ENCODE measurements at regions not wholly inside any gene's neighbourhood (a gene's known extent, or its start where the extent isn't known, plus 50 kb on each side); places are given as distances from the start of the nearest gene placed in this dataset.

- no peak for TF ChIP-seq MYC (IDR thresholded peaks at IDR 0.05; ENCODE audit: low read depth, low read length)
- TF ChIP-seq MAX (IDR thresholded peaks at IDR 0.05; ENCODE audit: low read depth, low read length) = no peak
- no peak for TF ChIP-seq POLR2A (IDR thresholded peaks at IDR 0.05; ENCODE audit: extremely low read depth, insufficient read length)
- TF ChIP-seq CTCF (IDR thresholded peaks at IDR 0.05; ENCODE audit: low read depth, low read length) = no peak
- H3K4me3 ChIP-seq (ENCODE audit: low read depth, low read length) = no peak overlapping the region
- DNase-seq (ENCODE audit: low read depth) = no peak
These were observed 121.0 kb upstream of the IRX3 start for GRCh38 chr16:54407596-54407995.

GRCh38 chr16:54405478-54405877 is 118.9 kb upstream of the IRX3 start:
- H3K4me3 ChIP-seq (ENCODE audit: low read depth, low read length) = no peak overlapping the region
- no peak for DNase-seq (ENCODE audit: low read depth)
- TF ChIP-seq MAX (IDR thresholded peaks at IDR 0.05; ENCODE audit: low read depth, low read length) = no peak
- TF ChIP-seq MYC (IDR thresholded peaks at IDR 0.05; ENCODE audit: low read depth, low read length) = no peak
- no peak for TF ChIP-seq CTCF (IDR thresholded peaks at IDR 0.05; ENCODE audit: low read depth, low read length)
- TF ChIP-seq POLR2A (IDR thresholded peaks at IDR 0.05; ENCODE audit: extremely low read depth, insufficient read length) = no peak

- TF ChIP-seq CTCF (IDR thresholded peaks at IDR 0.05; ENCODE audit: low read depth, low read length) (no peak), MAX (IDR thresholded peaks at IDR 0.05; ENCODE audit: low read depth, low read length) (no peak), MYC (IDR thresholded peaks at IDR 0.05; ENCODE audit: low read depth, low read length) (no peak), POLR2A (IDR thresholded peaks at IDR 0.05; ENCODE audit: extremely low read depth, insufficient read length) (no peak)
- no peak for DNase-seq (ENCODE audit: low read depth)
- H3K4me3 ChIP-seq (ENCODE audit: low read depth, low read length) = no peak overlapping the region
These were observed 117.0 kb upstream of the IRX3 start for GRCh38 chr16:54403580-54403979.

- DNase-seq (ENCODE audit: low read depth) = no peak
- TF ChIP-seq POLR2A (IDR thresholded peaks at IDR 0.05; ENCODE audit: extremely low read depth, insufficient read length) = no peak
- TF ChIP-seq CTCF (IDR thresholded peaks at IDR 0.05; ENCODE audit: low read depth, low read length) = no peak
- TF ChIP-seq MAX (IDR thresholded peaks at IDR 0.05; ENCODE audit: low read depth, low read length) = no peak
- TF ChIP-seq MYC (IDR thresholded peaks at IDR 0.05; ENCODE audit: low read depth, low read length) = no peak
- H3K4me3 ChIP-seq (ENCODE audit: low read depth, low read length) = no peak overlapping the region
These were observed 116.3 kb upstream of the IRX3 start for GRCh38 chr16:54402873-54403272.

- no peak for DNase-seq (ENCODE audit: low read depth)
- no peak overlapping the region for H3K4me3 ChIP-seq (ENCODE audit: low read depth, low read length)
- no peak for TF ChIP-seq CTCF (IDR thresholded peaks at IDR 0.05; ENCODE audit: low read depth, low read length)
- no peak for TF ChIP-seq MAX (IDR thresholded peaks at IDR 0.05; ENCODE audit: low read depth, low read length)
- no peak for TF ChIP-seq MYC (IDR thresholded peaks at IDR 0.05; ENCODE audit: low read depth, low read length)
- no peak for TF ChIP-seq POLR2A (IDR thresholded peaks at IDR 0.05; ENCODE audit: extremely low read depth, insufficient read length)
These were observed 115.7 kb upstream of the IRX3 start for GRCh38 chr16:54402270-54402669.

- DNase-seq (ENCODE audit: low read depth) = no peak
- H3K4me3 ChIP-seq (ENCODE audit: low read depth, low read length) = no peak overlapping the region
- TF ChIP-seq MYC (IDR thresholded peaks at IDR 0.05; ENCODE audit: low read depth, low read length) = no peak
- no peak for TF ChIP-seq MAX (IDR thresholded peaks at IDR 0.05; ENCODE audit: low read depth, low read length)
- no peak for TF ChIP-seq CTCF (IDR thresholded peaks at IDR 0.05; ENCODE audit: low read depth, low read length)
- TF ChIP-seq POLR2A (IDR thresholded peaks at IDR 0.05; ENCODE audit: extremely low read depth, insufficient read length) = no peak
These were observed 113.7 kb upstream of the IRX3 start for GRCh38 chr16:54400261-54400660.
